HG02870 (cell line): ENCODE measurements at regions not wholly inside any gene's neighbourhood (a gene's known extent, or its start where the extent isn't known, plus 50 kb on each side); places are given as distances from the start of the nearest gene placed in this dataset.
A peak's percentile ranks its signal among the peaks of the same experiment; 100 is the strongest.
"Not testable (repeated sequence)": the region's sequence is repeated elsewhere in the genome, so short reads cannot be mapped to it uniquely, and the experiment has no call there.

ENCODE experiments used
- ATAC-seq: cut with Tn5 transposase; IDR thresholded peaks from one replicate; pipeline ENCODE4 v1.9.1; 2021; ENCODE audit warnings: mild to moderate bottlenecking, moderate library complexity; ENCODE audit not compliant: unreplicated experiment

DNA sequence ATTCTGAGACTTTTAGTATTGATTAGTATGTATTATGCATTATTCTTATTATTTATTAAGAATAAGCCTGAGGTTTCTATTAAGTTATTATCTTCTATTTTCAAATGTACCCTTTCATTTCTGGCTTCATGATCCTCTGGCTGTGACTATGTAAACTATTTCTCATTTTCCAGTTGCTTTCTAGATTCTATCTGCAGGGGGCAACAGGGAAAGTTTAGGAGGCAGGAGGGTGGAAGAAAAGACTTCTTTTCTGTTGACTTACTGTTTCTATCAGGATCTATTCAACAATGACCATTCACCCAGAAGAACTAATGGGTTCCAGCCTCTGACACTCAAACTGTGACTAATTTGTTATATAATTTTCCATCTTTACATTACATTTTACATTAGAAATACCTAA lies 653.4 kb upstream of the FSHR start:
- no peak for ATAC-seq

DNA sequence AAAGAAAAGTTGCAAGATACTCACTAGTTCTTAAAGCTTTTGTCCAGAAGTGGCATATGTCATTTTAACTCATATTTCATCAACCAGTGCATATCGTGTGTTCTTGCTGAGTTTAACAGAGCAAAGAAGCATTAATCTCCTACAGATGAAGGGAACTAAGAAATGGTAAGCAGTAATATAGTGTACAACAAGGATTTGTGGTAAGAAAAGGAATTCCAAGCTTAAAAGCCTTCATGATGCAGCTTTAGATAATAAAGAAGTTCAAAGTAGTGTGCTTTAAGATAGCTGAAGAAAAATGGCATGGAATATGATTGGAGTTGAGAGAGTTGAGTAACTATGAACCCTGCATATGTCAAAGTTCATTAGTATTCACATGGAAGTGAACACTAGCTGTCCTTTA lies 649.8 kb upstream of the FSHR start:
- ATAC-seq, result no peak

DNA sequence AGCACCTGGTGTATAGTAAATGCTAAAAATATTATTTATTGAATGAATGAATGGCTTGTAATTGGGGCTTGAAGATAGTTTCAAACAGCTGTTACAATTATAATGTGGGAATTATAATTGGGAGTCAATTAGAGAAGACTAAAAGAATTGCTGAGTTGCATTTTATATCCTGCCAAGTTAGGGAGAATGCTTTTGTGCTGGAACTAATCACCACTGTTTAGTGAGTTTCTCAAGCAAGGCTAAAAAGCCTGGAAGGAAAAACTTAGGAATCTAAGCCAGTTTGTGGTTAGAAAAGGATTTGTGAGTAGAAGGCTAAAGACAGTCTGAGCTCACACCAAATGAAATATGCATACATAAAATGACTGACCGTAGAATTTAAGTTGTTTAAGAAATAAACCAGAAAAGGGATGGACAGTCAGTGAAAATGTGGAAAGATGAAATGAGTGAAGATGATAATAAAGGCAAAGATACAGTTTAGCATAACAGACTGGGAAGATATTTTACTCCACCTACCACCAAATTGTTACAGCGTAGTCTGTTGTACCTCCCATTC lies 647.7 kb upstream of the FSHR start:
- no peak for ATAC-seq

DNA sequence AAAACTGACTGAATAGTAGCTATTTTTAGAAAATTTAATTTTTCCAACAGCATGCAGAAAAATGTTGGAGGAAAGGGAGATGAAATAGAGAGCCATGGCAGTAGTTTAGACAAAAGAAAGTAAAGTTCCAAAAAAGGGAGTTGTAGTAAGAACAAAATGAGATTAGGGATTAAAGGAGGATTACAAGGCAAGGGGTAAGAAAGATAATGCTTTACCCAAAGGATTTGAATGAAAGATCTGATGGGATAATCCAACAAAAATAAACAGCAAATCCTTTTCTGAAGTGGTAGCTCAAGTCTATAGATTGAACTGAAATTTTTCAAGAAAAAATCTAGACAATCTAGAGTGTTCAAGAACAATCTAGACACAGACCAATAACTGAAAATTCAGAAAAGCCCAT lies 644.3 kb upstream of the FSHR start:
- ATAC-seq, result no peak

DNA sequence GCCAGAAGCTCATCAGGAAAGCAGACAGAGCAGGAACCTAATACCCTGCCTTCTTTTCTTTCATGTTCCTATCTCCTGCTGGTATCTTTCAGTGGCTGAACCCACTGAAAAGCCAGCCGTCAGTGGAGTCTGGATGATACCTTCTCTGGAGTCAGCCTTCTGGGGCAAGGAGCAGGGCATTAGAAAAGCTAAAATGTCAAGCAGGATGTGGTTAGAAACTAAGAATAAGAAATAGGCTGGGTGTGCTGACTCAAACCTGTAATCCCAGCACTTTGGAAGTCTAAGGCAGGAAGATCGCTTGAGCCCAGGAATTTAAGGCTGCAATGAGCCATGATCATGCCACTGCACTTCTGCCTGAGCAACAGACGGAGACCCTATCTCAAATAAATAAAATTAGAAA lies 642.0 kb upstream of the FSHR start:
- no peak for ATAC-seq

DNA sequence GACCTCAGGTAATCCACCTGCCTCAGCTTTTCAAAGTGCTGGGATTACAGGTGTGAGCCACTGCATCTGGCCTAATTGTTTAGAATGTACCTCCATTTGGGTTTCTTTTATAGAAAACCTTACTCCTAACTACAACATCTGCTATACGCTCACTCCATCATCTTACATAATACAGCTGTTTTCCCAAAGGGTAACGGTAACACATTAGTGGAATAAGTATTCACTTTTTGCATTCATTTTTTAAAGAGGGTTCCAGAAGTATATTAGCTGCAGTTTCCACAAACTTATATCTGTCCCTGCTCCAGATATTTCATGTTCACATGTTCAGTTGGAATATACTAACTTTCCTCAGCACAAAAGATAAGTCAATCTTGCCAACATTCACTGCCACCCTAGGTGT lies 640.1 kb upstream of the FSHR start:
- no peak for ATAC-seq

DNA sequence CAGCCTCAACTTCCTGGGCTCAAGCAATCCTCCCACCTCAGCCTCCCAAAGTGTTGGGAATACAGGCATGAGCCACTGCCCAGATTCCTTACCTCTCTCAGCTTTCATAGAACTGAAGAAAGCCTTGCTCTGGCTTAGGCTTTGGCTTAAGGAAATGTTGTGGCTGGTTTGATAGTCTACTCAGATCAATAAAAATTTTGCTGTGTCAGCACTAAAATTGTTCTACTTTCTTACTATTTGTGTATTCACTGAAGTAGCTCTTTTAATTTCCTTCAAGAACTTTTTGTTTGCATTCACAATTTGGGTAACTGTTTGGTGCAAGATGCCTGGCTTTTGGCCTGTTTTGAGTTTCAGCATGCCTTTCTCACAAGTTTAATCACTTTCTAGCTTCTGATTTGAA lies 634.0 kb upstream of the FSHR start:
- ATAC-seq, result no peak

DNA sequence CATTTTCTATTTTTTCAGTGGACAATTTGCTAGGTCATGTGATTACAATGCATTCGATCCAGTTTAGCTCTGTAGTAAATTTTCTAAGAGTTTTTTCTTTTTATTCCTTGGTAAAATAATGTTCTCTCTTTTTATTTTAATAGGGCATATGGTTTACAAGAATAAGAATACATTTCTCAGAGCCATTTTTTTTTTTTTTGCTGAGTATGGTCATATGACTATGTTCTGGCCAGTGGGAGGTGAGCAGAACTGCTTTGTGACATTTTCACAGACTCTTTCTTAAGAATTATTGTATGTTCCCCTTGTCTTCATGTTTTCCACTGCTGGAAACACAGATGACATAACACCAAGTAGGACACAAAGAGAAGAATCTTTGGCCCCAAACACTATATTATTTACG lies 626.6 kb upstream of the FSHR start:
- ATAC-seq, result no peak

DNA sequence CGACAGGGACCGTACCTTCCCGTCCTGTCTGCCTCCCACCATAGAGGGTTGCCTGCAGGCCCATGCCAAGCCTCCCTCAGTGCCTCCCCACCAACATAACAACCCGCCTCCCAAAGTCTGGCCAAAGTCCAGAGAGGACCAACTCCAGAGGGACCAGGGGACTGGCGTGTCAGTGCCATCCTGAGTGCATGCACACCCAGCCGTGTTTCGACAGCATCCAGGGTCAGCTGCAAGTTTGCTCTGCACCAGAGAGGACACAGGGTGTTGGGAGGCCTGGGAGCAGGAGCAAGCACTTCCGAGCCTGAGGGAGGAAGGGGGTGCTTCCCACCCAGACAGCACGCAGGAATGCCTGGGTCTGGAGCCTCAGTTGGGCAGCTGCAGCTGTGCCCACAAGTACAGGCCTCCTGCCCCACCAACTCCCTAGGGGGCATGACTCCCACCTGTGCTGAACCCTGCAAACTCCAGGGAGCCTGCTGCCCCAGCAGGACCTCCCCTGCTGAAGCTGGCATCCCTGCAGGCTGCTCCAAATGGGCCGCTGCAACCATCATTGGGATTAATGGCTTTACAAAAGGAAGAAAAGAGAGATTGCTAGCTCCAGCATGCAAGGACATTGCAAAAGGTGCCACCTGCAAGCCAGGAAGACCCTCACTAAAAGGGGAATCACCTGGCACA lies 618.1 kb upstream of the FSHR start:
- no peak for ATAC-seq

DNA sequence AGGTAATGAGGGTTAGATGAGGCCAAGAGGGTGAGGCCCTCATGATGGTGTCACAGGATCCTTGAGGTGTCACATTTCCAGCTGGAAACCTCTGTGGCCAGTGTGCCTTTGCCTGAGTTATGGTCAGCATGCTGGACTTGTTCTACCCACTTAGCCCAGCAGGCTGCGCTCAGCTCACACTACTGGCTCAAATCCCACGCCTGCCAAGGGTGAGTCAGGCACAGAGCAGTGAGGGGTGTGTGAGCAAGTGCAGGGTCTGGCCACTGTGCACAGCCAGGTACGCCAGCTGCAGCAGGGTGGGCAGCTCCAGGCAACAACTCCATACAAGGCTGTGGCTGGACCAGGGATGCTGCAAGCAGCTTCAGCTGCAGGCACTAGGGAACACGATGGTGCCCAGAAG lies 616.6 kb upstream of the FSHR start:
- ATAC-seq, result no peak

DNA sequence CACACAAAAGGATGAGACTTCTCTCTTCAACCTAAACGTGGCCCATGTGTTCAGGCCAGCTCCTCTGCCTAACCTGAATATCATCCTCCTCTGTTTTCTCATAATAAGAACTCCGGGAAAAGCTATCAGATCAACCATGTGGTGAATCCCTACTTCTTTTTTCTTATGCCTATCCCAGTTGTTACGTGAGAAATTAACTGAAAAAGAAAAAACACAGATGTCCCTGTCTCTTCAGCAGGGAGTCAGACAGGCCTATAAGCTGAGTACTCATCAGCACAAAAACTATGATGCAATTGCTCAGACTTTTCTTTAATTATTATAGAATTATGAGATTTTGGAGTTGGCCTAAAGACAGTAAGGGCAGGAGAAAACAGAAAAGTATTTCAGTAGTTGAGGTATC lies 613.0 kb upstream of the FSHR start:
- no peak for ATAC-seq

DNA sequence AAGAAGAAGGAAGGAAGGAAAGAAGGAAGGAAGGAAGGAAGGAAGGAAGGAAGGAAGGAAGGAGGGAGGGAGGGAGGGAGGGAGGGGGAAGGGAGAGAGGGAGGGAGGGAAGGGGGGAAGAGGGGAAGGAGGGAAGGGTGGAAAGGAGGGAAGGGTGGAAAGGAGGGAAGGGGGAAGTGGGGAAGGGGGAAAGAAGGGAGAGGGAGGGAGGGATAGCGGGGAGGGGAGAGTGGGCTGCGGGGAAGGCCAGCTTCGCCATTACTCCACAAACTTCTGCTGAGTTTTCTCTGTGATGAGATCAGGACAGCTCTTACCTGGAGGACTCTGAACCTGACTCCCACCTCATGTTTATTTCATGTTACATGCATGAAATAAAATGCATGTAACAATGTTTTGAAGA lies 601.5 kb upstream of the FSHR start:
- ATAC-seq, result no peak

DNA sequence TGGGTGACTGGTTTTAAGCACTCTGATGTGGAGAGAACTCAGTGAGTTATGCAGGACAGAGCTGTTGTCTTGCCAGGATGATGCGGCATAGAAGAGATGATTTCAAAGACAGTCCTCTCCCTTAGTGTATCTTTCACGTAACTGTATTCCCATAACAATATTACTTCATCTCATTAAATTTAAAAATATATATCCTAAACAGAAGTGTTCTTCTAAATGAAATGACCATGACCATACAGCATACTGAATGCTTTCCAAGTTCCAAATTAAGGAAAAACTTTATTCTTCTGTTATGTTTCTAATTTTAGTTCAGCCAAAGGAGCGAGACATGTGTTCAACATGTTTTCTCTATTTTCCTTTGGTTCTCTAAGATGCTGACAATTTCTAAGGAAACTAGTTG lies 600.1 kb upstream of the FSHR start:
- ATAC-seq, result no peak

DNA sequence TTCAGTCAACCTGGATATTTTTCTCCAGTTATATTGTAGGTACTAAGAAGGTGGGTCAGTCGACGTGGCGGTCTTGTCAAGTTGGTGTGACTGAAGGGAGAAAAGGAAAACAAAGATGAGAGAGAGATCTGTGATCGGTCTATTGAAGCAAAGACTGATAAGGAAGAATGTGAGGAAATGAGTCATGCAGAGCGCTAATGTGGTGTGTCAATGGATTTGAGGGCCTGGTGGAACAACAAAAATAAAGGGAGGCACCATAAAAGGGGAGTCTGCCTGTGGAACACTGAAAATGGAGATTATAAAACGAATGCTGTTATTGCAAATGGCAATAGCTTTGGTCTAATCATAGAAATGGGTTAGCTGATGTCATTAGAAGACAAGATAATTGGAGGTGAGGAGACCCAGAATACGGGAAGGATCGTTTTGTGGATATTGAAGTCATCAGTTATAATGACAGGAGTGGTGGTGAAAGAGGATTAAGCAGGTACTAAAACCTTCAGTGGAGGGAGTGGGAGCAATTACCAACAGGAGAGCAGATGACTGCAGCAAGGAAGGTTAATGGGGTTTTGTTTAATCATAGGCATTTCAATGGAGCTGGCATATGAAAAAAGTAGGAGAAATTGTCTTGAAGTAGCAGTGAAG lies 599.1 kb upstream of the FSHR start:
- no peak for ATAC-seq

DNA sequence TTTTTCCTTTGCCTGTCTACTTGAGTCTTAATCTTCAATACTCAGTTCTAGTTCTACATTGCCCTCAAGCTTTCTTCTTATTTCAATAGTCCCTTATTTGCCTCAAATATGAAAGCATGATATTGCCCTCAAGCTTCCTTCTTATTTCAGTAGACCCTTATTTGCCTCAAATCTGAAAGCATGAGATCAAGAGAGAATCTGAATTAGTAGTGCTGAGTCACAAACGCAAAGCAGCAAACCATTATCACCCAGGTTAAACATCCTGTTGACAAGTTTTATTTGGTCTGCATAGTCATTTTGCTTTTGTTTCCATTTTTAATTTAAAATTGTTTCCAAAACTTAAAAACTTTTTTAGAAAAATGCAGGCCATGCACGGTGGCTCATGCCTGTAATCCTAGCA lies 583.3 kb upstream of the FSHR start:
- ATAC-seq, result no peak

DNA sequence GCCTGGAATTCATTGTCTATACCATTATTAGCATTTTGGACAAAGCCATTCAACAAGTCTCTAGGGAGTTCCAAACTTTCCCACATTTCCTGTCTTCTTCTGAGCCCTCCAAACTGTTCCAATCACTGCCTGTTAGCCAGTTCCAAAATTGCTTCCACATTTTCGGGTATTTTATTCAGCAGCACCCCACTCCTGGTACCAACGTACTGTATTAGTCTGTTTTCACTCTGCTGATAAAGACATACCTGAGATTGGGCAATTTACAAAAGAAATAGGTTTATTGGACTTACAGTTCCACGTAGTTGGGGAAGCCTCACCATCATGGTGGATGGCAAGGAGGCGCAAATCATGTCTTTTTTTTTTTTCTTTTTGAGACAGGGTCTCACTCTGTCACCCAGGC lies 578.6 kb upstream of the FSHR start:
- not testable (repeated sequence) for ATAC-seq

DNA sequence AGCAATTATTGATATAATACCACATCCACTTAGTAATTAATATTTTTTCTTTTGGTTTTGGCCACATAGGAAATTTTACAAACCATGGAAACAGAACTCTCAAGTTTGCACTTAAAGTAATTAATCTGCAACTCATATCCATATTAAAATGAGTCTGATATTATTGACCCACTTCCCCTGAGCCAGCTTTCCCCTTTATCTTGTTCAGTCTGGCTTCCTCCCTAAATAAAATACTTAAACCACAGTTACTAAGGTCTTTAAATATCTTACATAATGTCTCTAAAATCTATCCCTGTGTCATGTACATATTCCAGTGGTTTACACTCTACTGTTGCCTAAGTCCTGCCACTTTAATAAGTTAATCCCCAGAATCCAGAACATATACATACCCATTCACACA lies 564.9 kb upstream of the FSHR start:
- no peak for ATAC-seq

DNA sequence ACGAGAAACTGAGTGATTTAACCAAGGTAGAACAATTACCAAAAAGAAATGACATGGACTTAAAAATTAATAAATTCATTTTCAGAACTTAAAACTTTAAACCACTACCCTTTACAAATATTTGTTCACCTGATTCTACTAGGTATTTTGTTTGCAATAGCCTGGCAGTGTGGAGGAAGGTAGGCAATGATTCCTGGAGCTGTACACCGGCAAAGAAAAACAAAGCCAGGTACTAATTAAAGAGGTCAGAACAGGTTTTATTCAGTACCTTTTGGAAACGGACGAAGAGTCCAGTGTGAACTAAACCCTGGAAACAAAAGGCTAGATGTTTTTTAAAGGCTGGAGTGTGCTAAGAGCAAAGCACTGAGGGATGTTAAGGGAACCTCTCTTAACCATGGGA lies 561.3 kb upstream of the FSHR start:
- ATAC-seq, result no peak

DNA sequence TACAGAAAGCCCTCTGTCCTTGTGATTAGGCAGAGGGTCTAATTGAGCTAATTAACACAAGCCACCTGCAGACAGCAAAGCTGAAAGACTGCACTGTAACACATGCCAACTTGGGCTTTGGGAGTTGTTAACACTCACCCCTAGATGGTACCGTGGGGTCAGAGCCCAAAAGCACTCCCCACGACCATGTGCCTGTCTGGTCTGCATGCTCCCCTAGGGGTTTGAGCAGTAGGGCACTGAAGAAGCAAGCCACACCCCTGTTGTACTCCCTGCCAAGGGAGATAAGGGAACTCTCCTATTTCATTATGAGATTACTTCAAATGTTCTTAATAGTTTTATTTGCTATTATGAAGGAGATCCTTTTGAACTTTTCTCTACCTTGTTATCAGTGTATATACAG lies 560.1 kb upstream of the FSHR start:
- no peak for ATAC-seq

DNA sequence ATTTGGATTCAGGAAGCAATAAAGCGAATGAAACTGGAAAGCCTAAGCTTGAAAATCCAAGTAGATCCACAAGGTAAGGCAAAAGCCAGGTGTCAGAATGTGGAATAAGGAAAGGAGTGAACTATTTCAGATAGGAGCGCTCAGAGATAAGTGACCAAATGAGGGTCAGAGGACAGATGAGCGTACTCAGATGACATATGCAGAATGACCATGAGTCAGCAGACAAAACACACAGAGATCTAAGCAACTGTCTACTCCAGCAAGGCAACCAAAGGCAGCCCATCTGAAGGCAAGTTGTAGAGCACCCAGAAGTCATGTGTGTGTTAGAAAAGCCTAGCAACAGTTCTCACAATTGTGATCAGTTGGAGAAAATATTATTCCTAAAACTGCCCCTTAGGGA lies 548.4 kb upstream of the FSHR start:
- no peak for ATAC-seq

DNA sequence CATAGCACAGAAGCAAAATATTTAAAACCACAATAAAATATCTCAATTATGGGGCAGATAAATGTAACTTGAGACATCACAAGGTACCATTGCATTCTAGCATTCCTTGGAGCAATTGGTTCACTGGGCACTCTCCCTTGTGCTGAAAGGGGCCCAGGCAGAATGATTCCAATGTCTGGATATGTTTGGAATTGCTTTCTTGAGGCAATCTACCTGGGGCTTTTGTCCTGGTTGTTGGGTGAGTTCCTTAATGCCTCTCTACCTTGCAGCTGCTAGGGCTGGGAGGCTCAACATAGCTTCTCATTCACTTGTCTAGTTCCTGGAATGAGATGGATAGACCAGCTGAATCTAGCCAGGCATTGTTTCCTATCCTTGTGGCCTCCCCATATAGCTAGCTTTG lies 539.6 kb upstream of the FSHR start:
- ATAC-seq, result no peak

DNA sequence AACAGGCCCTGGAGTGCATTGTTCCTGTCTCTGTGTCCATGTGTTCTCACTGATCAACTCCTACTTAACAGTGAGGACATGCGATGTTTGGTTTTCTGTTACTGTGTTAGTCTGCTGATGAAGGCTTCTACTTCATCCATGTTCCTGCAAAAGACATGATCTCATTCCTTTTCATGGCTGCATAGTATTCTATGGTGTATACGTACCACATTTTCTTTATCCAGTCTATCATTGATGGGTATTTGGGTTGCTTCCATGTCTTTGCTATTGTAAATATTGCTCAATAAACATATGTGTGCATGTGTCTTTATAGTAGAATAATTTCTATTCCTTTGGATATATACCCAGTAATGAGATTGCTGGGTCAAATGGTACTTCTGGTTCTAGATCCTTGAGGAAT lies 537.7 kb upstream of the FSHR start:
- ATAC-seq, result not testable (repeated sequence)

DNA sequence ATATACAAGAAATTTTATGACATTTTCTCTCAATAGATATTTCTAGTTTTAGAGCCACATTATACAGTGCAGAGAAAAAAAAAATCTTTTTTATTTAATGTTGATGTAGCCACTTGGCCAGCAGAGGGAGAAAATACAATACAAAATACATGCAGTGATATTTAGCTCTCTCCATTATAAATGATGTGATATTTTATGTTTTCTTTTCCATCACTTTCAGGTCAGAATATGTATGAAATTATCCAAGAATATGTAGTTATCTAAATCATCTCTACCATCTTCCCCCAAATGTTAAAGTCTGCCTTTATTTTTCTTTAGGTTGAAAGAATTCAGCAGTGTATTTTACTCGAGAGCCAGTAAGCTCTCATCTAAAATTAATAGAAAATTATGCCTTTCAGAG lies 533.6 kb upstream of the FSHR start:
- ATAC-seq, result peak; percentile 40
